Stomach (tissue), 8 donors: ENCODE measurements at regions not wholly inside any gene's neighbourhood (a gene's known extent, or its start where the extent isn't known, plus 50 kb on each side); places are given as distances from the start of the nearest gene placed in this dataset.

Source experiments
- DNase-seq, 2 donors: peaks; one replicate each; pipeline versions ENCODE4 v3.0.0 to v3.0.0-alpha.2; 2013 to 2019
- H3K27ac ChIP-seq, 5 donors: fragments of 200-600 bp in 4 of 5; sonication (generic) in 4 of 5; one replicate each; pipeline ENCODE4 v1.5.1; 2013 to 2019; ENCODE audit warnings: mild to moderate bottlenecking in 1 of 5, moderate library complexity in 1 of 5
- H3K27me3 ChIP-seq, 3 donors: fragments of 200-600 bp; sonication (generic); one replicate each; pipeline ENCODE4 v1.5.1; 2017 to 2019; ENCODE audit warnings: mixed run types in 1 of 3
- H3K36me3 ChIP-seq, 4 donors: fragments of 200-600 bp; sonication (generic); 1 replicate in 3 of 4; 2 replicates in 1 of 4; pipeline ENCODE4 v1.5.1; 2016 to 2019
- H3K4me1 ChIP-seq, 4 donors: fragments of 200-600 bp; sonication (generic); one replicate each; pipeline ENCODE4 v1.5.1; 2016 to 2019
- H3K4me3 ChIP-seq, 4 donors: fragments of 200-600 bp; sonication (generic) in 3 of 4; one replicate each; pipeline ENCODE4 v1.5.1; 2016 to 2019; ENCODE audit warnings: mild to moderate bottlenecking in 1 of 4
- H3K9me3 ChIP-seq, 4 donors: fragments of 200-600 bp; sonication (generic); one replicate each; pipeline ENCODE4 v1.5.1; 2016 to 2019
- CTCF ChIP-seq, 7 experiments: fragments of 450-650 bp in 4 of 7; fragments of 200-600 bp in 3 of 7; sonication (generic) in 3 of 7; IDR thresholded peaks; one replicate each; pipeline ENCODE4 v1.5.1; 2016 to 2019; ENCODE audit warnings: antibody characterized with exemption in 7 of 7, control low read depth in 2 of 7, mild to moderate bottlenecking in 1 of 7
- EP300 ChIP-seq: sonication (generic); formaldehyde crosslinking; IDR thresholded peaks from one replicate; pipeline ENCODE4 v1.6.1; 2017; ENCODE audit warnings: antibody characterized with exemption
- POLR2A ChIP-seq, 4 donors: fragments of 450-650 bp; IDR thresholded peaks; one replicate each; pipeline ENCODE4 v1.6.1; 2016; ENCODE audit warnings: antibody characterized with exemption in 4 of 4, control low read depth in 2 of 4, mild to moderate bottlenecking in 1 of 4, moderate library complexity in 1 of 4
- POLR2AphosphoS5 ChIP-seq, 3 donors: sonication (generic); formaldehyde crosslinking; IDR thresholded peaks; one replicate each; pipeline ENCODE4 v1.6.1; 2016; ENCODE audit warnings: antibody characterized with exemption in 3 of 3
- WGBS, 5 donors: extraction: QIAGEN DNeasy Blood & Tissue Kit in 3 of 5; methylation state at CpG; one replicate each; pipeline versions ENCODE4 v1.1.5 to v1.1.7; 2013 to 2018; 5-methylcytosine and 5-hydroxymethylcytosine counted together
- intact Hi-C: fragments of 100-400 bp; cut with DNase I; formaldehyde crosslinking; loops from one replicate; pipeline ENCODE4 v1.15.1; 2023; ENCODE audit warnings: low total_unique reads
- donor health status: healthy with polysubstance abuse.
- donor health status: Bipolar disorder and iron deficiency.
- donor health status: healthy.

DNA sequence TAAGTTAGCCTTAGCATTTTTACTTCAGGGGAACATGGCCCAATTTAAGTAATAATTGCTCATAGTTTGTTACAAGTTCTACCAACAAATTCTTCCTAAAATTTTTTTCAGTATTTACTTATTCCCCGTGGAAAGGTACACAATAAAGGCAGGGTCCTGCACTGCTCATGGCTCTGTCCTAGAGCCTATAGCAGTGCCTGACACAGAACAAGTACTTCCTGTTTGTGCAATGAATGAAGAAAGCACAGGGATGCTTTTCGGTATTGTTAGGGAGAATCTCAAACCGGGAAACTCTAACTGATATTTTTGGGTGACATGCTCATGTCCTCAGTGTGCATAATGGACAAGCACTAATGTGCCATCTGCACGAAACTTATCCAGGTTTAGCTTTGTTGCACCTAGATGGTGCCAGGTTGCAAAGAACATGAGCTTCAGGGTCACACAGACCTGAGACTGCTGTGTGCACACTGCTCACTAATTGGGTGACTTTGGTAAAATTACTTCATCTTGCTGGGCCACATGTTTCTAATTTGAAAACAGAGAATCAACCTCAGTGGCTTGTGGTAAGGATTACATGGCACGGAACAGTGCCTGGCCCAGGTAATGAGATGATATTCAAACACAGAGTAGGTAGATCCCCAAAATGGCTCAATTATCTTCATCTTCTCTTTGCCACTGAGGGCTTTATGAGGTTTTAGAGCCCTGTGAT, 175.8 kb upstream of the NPY2R start:
- H3K27ac ChIP-seq, result no peak overlapping the region
- intact Hi-C loops, result no loop called here
- H3K36me3 ChIP-seq, result no peaks in the 10 kb centered on the region
- 76 to 84% (median 80%) methylated on average over 5 of the region's 5 CpGs for WGBS, 5 donors
- H3K4me1 ChIP-seq, result no peaks in the 10 kb centered on the region
- H3K4me3 ChIP-seq, result no peak overlapping the region
- no peak for TF ChIP-seq POLR2A (IDR thresholded peaks at IDR 0.05)
- TF ChIP-seq EP300, result no peak
- TF ChIP-seq CTCF (IDR thresholded peaks at IDR 0.05), result no peak
- no peak for TF ChIP-seq POLR2AphosphoS5 (IDR thresholded peaks at IDR 0.05)
- no peaks in the 10 kb centered on the region for H3K9me3 ChIP-seq
- no peak for DNase-seq
- H3K27me3 ChIP-seq, result no peaks in the 10 kb centered on the region

GRCh38 chr4:155033604-155034003, 174.8 kb upstream of the NPY2R start:
- no peaks in the 10 kb centered on the region for H3K4me1 ChIP-seq
- H3K27me3 ChIP-seq, result no peaks in the 10 kb centered on the region
- H3K36me3 ChIP-seq, result no peaks in the 10 kb centered on the region
- WGBS, 5 donors, result 41 to 64% (median 49%) methylated on average over 4 of the region's 4 CpGs
- H3K4me3 ChIP-seq, result no peak overlapping the region
- no peak overlapping the region for H3K27ac ChIP-seq
- DNase-seq, result no peak
- no peaks in the 10 kb centered on the region for H3K9me3 ChIP-seq
- intact Hi-C loops, result no loop called here
- TF ChIP-seq POLR2A (IDR thresholded peaks at IDR 0.05) (no peak), CTCF (IDR thresholded peaks at IDR 0.05) (no peak), EP300 (no peak), POLR2AphosphoS5 (IDR thresholded peaks at IDR 0.05) (no peak)

DNA sequence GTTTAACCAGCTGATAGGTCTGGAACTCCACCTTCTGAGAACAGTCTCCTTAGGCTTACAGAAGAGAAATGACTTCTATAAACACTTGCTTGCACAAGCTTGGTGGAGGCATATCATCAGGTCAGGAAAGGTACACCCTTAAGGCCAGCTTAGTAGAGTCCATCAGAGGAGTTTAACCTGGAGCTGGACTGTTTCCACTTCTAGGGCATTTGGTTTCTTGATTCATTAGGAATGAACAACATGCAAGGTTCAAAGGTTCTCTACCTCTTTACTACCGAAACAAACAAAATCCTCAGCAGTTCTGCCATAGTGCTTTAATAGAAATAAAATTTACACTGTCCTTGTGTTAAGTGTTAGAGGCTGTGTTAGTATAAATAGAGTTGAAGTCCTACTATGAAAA, 171.4 kb upstream of the NPY2R start:
- intact Hi-C loops, result no loop called here
- no peaks in the 10 kb centered on the region for H3K36me3 ChIP-seq
- peaks cover 0 to 10% (median 3%) of the 10 kb centered on the region in 4 donors for H3K4me1 ChIP-seq
- no peaks in the 10 kb centered on the region for H3K9me3 ChIP-seq
- DNase-seq, result no peak
- TF ChIP-seq POLR2A (IDR thresholded peaks at IDR 0.05), result no peak
- TF ChIP-seq POLR2AphosphoS5 (IDR thresholded peaks at IDR 0.05), result no peak
- no peak for TF ChIP-seq EP300
- TF ChIP-seq CTCF (IDR thresholded peaks at IDR 0.05), result no peak
- no peak overlapping the region for H3K27ac ChIP-seq
- H3K4me3 ChIP-seq, result no peak overlapping the region
- WGBS, 5 donors, result 84 to 100% (median 94%) methylated on average over 1 of the region's 1 CpG
- H3K27me3 ChIP-seq, result no peaks in the 10 kb centered on the region

GRCh38 chr4:155038459-155038858, 170.0 kb upstream of the NPY2R start:
- DNase-seq, result no peak

More at GRCh38 chr4:155038459-155038858, 170.0 kb upstream of the NPY2R start:
- Histone ChIP-seq H3K9me3 (no peaks in the 10 kb centered on the region), H3K4me3 (no peak overlapping the region), H3K27me3 (no peaks in the 10 kb centered on the region), H3K27ac (no peak overlapping the region), H3K4me1 (peaks cover 0 to 18% (median 3%) of the 10 kb centered on the region in 4 donors), H3K36me3 (no peaks in the 10 kb centered on the region)
- TF ChIP-seq EP300 (no peak), CTCF (IDR thresholded peaks at IDR 0.05) (no peak), POLR2AphosphoS5 (IDR thresholded peaks at IDR 0.05) (no peak), POLR2A (IDR thresholded peaks at IDR 0.05) (no peak)
- WGBS, 5 donors, result 72 to 94% (median 80%) methylated on average over 1 of the region's 1 CpG
- intact Hi-C loops, result no loop called here
